Gastrocnemius medialis (tissue), 4 donors: ENCODE measurements at regions not wholly inside any gene's neighbourhood (a gene's known extent, or its start where the extent isn't known, plus 50 kb on each side); places are given as distances from the start of the nearest gene placed in this dataset.

Experiments
- ATAC-seq, 2 donors: fragments of 150-250 bp; one replicate each; pipeline ENCODE4 v1.9.1; 2016
- DNase-seq, 2 donors: peaks; one replicate each; pipeline ENCODE4 v3.0.0-alpha.2; 2019
- H3K27ac ChIP-seq, 4 donors: fragments of 200-600 bp; sonication (generic); 1 replicate in 1 of 4; 2 replicates in 3 of 4; pipeline ENCODE4 v1.5.1; 2016 to 2018; ENCODE audit warnings: mild to moderate bottlenecking in 2 of 4, moderate library complexity in 1 of 4
- H3K27me3 ChIP-seq, 3 donors: fragments of 200-600 bp; sonication (generic) in 2 of 3; 1 replicate in 1 of 3; 2 replicates in 2 of 3; pipeline versions ENCODE4 v1.5.1 to v1.6.0; 2016 to 2019; ENCODE audit warnings: mild to moderate bottlenecking in 1 of 3, moderate library complexity in 1 of 3
- H3K36me3 ChIP-seq, 2 donors: fragments of 200-600 bp; sonication (generic) in 1 of 2; one replicate each; pipeline ENCODE4 v1.5.1; 2017 to 2018
- H3K4me1 ChIP-seq, 2 donors: fragments of 200-600 bp; sonication (generic) in 1 of 2; one replicate each; pipeline ENCODE4 v1.5.1; 2016 to 2017; ENCODE audit warnings: mild to moderate bottlenecking in 2 of 2
- H3K4me3 ChIP-seq, 4 donors: fragments of 200-600 bp; sonication (generic) in 3 of 4; 1 replicate in 1 of 4; 2 replicates in 3 of 4; pipeline ENCODE4 v1.5.1; 2016 to 2019; ENCODE audit warnings: mild to moderate bottlenecking in 2 of 4
- H3K9me3 ChIP-seq, 3 donors: fragments of 200-600 bp; sonication (generic) in 2 of 3; 1 replicate in 1 of 3; 2 replicates in 2 of 3; pipeline ENCODE4 v1.5.1; 2016 to 2019
- POLR2A ChIP-seq, 2 donors: fragments of 450-650 bp; IDR thresholded peaks; one replicate each; pipeline ENCODE4 v1.6.1; 2017; ENCODE audit warnings: antibody characterized with exemption in 2 of 2, mild to moderate bottlenecking in 2 of 2, moderate library complexity in 2 of 2
- in situ Hi-C, 4 donors: fragments of 200-750 bp; cut with MboI; loops; one replicate each; pipeline versions ENCODE4 v1.15.0 to v1.8.0; 2017; ENCODE audit warnings: low sequenced_read_pairs in 4 of 4
- intact Hi-C: fragments of 100-400 bp; cut with DNase I; formaldehyde crosslinking; loops from one replicate; pipeline ENCODE4 v1.15.1; 2023; ENCODE audit warnings: low total_unique reads
- TF ChIP-seq, protein P1 (sequence below), 5 experiments: fragments of 450-650 bp in 3 of 5; fragments of 200-600 bp in 2 of 5; sonication (generic) in 2 of 5; IDR thresholded peaks in 4 of 5; conservative IDR thresholded peaks in 1 of 5; 1 replicate in 4 of 5; 2 replicates in 1 of 5; pipeline ENCODE4 v1.5.1; 2016 to 2019; ENCODE audit warnings: antibody characterized with exemption in 5 of 5, mild to moderate bottlenecking in 3 of 5, moderate library complexity in 3 of 5

- intact Hi-C loops, result no loop called here
- in situ Hi-C loops, result no loop called here
Measured at GRCh38 chr2:133967326-133967725, 286.5 kb upstream of the MGAT5 start.

GRCh38 chr2:133968446-133968845 is 285.4 kb upstream of the MGAT5 start:
- Histone ChIP-seq H3K9me3 (no peaks in the 10 kb centered on the region), H3K27ac (no peak overlapping the region), H3K36me3 (no peaks in the 10 kb centered on the region), H3K4me3 (no peak overlapping the region), H3K4me1 (peaks cover 0 to 12% of the 10 kb centered on the region in 2 donors), H3K27me3 (no peaks in the 10 kb centered on the region)
- TF ChIP-seq, protein P1, sequence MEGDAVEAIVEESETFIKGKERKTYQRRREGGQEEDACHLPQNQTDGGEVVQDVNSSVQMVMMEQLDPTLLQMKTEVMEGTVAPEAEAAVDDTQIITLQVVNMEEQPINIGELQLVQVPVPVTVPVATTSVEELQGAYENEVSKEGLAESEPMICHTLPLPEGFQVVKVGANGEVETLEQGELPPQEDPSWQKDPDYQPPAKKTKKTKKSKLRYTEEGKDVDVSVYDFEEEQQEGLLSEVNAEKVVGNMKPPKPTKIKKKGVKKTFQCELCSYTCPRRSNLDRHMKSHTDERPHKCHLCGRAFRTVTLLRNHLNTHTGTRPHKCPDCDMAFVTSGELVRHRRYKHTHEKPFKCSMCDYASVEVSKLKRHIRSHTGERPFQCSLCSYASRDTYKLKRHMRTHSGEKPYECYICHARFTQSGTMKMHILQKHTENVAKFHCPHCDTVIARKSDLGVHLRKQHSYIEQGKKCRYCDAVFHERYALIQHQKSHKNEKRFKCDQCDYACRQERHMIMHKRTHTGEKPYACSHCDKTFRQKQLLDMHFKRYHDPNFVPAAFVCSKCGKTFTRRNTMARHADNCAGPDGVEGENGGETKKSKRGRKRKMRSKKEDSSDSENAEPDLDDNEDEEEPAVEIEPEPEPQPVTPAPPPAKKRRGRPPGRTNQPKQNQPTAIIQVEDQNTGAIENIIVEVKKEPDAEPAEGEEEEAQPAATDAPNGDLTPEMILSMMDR (IDR thresholded peaks at IDR 0.05 in 4 of 5, conservative IDR thresholded peaks at IDR 0.05 in 1 of 5), result no peak
- TF ChIP-seq POLR2A (IDR thresholded peaks at IDR 0.05), result no peak
- intact Hi-C loops (no loop called here), in situ Hi-C loops (no loop called here)
- no peak for ATAC-seq
- no peak for DNase-seq

More at GRCh38 chr2:133967326-133967725, 286.5 kb upstream of the MGAT5 start:
- H3K9me3 ChIP-seq, result no peaks in the 10 kb centered on the region
- no peaks in the 10 kb centered on the region for H3K27me3 ChIP-seq
- ATAC-seq (no peak), DNase-seq (no peak)
- H3K4me3 ChIP-seq, result no peak overlapping the region
- no peak overlapping the region for H3K27ac ChIP-seq
- no peaks in the 10 kb centered on the region for H3K36me3 ChIP-seq
- TF ChIP-seq, protein P1 (IDR thresholded peaks at IDR 0.05 in 4 of 5, conservative IDR thresholded peaks at IDR 0.05 in 1 of 5), result no peak
- TF ChIP-seq POLR2A (IDR thresholded peaks at IDR 0.05), result no peak
- H3K4me1 ChIP-seq, result peaks cover 0 to 2% of the 10 kb centered on the region in 2 donors

DNA sequence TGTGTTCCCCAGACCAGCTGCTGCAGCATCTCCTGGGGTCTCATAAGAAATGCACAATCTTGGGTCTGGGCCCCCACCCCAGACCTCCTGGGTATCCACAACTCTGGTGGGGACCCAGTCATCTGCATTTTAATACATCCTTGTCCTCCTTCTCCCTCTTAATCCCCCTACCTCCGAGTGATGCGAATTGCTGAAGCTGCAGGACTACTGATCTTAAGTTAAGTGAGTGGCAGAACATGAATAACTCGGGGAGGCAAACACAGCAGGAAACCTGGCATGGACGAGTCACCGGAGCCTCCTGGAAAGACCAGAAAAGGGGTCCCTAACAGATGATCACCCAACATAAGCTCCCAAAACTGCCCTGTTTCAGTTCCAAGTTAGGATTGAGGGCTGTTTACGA is 283.2 kb upstream of the MGAT5 start:
- Histone ChIP-seq H3K9me3 (no peaks in the 10 kb centered on the region), H3K4me3 (no peak overlapping the region), H3K36me3 (no peaks in the 10 kb centered on the region), H3K4me1 (peaks cover 0 to 12% of the 10 kb centered on the region in 2 donors), H3K27me3 (no peaks in the 10 kb centered on the region), H3K27ac (no peak overlapping the region)
- in situ Hi-C loops (no loop called here), intact Hi-C loops (no loop called here)
- ATAC-seq, result no peak
- no peak for DNase-seq
- TF ChIP-seq, protein P1 (IDR thresholded peaks at IDR 0.05 in 4 of 5, conservative IDR thresholded peaks at IDR 0.05 in 1 of 5), result no peak
- no peak for TF ChIP-seq POLR2A (IDR thresholded peaks at IDR 0.05)

DNA sequence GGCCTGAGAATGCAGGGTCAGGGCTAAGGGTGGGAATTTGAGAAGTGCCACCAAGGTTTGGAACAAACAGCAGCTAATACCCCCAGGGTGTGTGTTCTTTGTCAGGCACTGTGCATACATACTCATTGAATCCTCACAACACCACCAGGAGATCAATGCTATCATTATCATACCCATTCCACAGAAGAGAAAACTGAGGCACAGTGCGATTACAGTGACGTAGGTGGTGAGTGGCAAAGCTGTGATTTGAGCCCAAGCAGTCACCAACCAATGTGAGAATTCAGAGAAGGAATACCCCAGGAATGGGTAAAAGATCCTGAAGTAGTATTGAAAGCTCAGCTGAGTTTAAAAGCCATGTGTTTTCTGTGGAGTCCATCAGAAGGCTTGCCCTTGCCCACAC is 281.6 kb upstream of the MGAT5 start:
- H3K9me3 ChIP-seq, result no peaks in the 10 kb centered on the region
- H3K4me3 ChIP-seq, result no peak overlapping the region
- in situ Hi-C loops (no loop called here), intact Hi-C loops (no loop called here)
- DNase-seq (no peak), ATAC-seq (no peak)
- no peak overlapping the region for H3K27ac ChIP-seq
- TF ChIP-seq, protein P1 (IDR thresholded peaks at IDR 0.05 in 4 of 5, conservative IDR thresholded peaks at IDR 0.05 in 1 of 5), result no peak
- TF ChIP-seq POLR2A (IDR thresholded peaks at IDR 0.05), result no peak
- no peaks in the 10 kb centered on the region for H3K36me3 ChIP-seq
- peaks cover 0 to 12% of the 10 kb centered on the region in 2 donors for H3K4me1 ChIP-seq
- no peaks in the 10 kb centered on the region for H3K27me3 ChIP-seq

GRCh38 chr2:133972786-133973185 is 281.1 kb upstream of the MGAT5 start:
- ATAC-seq (peak; percentile 75 to 77), DNase-seq (peak; percentile 16 to 33)
- Histone ChIP-seq H3K27me3 (no peaks in the 10 kb centered on the region), H3K9me3 (no peaks in the 10 kb centered on the region), H3K27ac (no peak overlapping the region), H3K4me1 (peaks cover 0 to 12% of the 10 kb centered on the region in 2 donors), H3K4me3 (no peak overlapping the region), H3K36me3 (no peaks in the 10 kb centered on the region)
- TF ChIP-seq, protein P1 (IDR thresholded peaks at IDR 0.05 in 4 of 5, conservative IDR thresholded peaks at IDR 0.05 in 1 of 5), result no peak
- intact Hi-C loops (no loop called here), in situ Hi-C loops (no loop called here)
